ENCODE measurements at regions not wholly inside any gene's neighbourhood (a gene's known extent, or its start where the extent isn't known, plus 50 kb on each side); places are given as distances from the start of the nearest gene placed in this dataset.

DNA sequence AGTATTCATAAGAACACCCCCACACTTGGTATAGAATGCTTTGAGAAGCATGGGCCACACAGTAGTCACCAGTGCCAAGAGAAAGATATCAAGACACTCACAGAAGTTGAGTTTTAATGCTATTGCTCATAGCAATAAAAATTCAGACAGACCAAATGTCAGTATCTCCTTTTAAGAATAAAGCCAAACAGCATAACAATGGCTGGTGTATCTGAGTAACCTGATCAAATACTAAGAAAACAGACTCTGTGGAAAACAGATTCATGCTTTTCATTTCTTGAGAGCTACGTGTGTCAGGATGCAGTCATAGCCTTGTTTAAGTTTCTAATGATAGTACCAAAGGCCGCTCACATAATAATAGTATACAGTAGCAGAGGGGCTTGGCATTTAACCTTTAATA, 778.5 kb downstream of the MECOM start:
- DNase-seq: no peak

DNA sequence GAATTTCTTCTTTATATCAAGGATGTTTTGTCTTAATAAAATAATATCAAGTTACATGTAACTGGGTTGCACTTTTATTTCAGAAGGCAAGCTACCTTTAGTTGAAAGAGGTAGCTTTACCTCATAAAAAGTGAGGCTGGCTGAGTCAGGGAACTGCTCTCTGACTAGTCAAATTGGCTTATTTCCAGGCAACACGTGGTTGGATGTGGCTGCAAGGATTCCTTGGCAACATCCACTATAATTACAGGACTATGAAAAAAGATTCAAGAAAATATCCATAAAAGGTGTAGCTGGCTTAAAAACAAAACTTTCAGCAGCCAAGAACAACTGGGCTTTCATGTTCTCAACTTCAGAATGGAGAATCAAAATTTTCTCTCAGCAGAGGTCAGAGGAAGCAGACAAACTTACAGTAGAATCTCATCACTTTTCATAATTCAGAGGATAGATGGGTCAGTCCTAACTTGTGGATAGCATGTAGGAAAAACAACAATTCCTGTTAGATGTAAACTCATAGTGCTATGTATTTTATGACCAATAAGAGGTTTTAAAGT, 779.1 kb downstream of the MECOM start:
- DNase-seq: no peak

DNA sequence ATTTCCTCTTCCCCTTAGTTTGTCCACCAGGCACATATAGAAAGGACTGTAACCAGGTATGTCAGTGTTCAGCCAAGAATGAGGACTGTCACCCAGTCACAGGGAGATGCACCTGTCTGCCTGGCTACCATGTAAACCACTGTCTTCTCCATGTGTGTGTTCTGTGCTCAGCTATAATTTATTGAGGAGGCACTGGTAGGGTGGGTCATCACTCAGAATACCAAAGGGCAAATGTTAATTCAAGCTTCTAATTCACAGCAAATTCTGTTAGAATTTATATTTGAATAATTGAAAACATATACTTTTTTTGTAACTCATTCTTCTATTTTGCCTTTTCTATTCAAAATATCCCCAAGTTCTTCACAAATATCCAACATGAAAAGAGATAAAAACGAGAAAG, 780.4 kb downstream of the MECOM start:
- no peak for DNase-seq

DNA sequence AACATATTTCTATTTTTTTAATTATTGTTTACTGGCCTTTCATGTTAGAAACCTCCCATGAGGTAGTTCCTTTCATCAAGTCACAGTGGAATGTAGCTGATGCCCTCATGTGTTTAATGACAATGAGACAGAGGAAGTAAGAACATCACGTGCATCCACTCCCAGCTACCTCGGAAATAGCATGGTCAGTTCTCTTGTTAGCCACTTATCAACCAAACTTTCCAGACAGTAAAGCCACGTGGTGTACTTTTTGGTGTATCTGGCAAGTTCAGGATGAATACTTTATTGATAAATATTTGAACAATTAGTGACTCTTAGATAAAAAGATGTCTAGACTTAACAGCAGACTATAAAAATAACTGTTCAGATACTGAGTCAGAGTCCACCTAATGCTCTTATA, 781.7 kb downstream of the MECOM start:
- no peak for DNase-seq

DNA sequence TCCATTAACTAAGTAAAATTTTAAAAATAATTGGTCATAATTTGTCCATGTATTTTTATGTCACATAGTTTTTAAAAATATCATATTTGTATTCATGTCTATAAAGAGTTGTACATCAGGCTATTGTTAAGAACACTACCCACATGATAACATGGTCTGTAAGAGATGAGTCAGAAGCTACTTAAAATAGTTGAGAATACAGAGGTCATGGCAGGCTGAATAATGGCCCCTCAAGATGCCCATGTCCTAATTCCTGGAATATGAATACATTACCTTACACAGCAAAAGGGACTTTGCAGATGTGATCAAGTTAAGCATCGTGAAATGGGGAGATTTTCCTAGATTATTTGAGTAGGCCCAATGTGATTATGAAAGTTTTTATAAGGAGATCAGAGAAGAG, 782.9 kb upstream of the GOLIM4 start:
- DNase-seq: no peak

DNA sequence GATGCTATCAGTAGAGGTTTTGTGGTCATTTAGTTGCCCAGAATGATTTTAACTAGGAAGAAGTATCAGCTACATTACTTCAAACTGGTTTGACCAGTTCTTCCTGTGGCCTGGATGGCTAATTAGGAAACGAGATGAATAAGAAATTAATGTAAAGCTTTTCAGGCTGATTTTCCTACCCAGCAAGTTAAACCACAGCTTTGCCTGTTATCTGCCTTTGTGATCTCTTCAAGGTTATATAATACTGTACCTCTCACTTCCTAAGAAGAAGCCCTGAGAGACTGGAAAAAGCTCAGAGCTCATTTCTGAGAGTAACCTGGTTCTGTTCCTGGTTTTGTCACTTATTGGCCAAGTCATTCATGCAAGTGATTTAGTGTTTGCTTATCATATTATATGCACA, 782.2 kb upstream of the GOLIM4 start:
- no peak for DNase-seq

DNA sequence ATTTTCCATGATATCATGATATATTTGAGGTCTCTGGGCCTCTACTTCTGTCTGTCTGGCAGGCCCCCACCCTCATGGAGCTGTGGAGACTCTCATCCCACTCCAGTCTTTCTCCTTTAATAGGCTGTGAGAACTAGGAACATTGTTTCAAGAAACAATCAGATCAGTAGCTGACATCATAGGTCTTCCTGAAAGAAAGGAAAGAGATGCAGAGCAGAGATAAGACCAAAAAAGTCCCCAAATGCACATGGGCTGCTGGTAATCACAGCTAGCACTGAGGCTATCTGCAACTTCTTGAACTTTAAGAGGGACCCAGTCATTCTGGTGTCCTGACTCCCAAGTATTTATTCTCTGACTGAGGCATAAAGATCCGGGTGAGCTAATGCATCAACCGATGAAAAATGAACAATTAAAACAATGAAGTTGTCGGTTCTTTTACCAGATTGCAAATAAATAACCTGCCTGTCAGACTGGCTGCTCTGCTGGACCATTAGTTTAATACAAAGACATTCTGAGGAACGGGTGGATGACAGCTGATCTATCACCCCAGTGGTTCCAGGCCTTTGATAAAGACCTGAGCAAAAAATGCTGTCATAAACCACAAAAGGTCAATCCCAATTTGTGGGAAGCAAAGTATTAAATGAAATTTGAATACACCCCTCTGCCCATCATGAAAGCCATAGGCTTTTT, 780.8 kb upstream of the GOLIM4 start:
- DNase-seq: no peak

DNA sequence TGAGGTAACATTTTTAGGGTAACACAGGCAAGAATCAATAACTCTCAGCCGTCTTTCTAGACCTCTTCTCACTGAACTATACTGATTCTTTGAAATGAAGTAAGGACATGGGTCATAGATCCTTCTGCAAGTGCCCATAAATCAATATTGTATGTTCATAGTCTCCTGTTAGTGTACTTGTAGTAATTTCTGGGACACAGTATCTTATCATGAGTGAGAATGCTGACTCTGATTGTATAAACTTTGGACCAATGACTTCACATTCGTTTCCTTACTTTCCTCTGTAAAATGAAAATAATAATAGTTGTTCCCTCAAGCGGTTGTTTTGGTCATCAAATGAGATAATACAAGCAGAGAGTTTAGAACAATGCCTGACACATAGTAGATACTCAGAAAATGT, 777.1 kb upstream of the GOLIM4 start:
- DNase-seq: no peak

DNA sequence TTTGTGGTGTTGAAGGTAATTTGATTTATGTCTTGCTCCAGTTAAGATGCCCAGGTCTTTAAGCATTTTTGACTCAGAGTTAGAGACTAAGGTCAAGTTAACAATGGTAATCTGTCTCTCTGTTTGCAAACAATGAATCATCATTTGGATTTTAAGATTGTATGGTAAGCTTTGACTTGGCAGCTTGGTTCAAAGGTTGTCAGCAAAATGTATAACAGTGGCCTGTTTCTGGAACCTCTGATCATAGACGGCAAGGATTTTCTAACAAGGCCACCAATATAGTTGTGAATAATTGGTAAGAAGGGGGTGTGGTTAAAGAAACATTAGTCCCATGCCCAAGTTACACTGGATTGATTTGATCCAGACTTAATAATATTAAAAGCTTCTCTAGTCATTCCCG, 775.2 kb upstream of the GOLIM4 start:
- no peak for DNase-seq

DNA sequence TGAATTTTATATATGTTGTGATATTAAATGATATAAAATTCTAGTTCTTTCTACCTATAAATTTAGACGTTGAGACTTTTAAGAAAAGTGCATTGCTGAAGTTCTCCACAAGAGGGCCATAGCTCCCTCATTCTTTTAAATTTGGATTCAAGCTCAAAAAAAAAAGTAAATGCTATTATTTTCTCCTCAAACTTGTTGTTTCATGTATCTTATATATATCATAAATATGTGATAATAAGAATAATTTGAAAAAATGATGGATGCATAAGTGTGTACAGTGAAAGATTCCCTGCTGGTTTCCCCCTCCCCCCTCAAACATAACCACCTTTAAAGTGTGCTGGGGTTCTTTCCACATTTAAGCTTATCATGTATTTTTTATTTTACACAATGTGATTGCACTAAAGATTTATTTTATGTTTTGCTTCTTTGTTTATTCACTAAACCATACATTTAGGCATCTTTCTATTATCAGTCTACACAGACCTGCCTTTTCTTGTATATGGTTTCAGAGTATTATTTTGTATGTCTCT, 769.4 kb upstream of the GOLIM4 start:
- DNase-seq: peak; percentile 21 to 45

DNA sequence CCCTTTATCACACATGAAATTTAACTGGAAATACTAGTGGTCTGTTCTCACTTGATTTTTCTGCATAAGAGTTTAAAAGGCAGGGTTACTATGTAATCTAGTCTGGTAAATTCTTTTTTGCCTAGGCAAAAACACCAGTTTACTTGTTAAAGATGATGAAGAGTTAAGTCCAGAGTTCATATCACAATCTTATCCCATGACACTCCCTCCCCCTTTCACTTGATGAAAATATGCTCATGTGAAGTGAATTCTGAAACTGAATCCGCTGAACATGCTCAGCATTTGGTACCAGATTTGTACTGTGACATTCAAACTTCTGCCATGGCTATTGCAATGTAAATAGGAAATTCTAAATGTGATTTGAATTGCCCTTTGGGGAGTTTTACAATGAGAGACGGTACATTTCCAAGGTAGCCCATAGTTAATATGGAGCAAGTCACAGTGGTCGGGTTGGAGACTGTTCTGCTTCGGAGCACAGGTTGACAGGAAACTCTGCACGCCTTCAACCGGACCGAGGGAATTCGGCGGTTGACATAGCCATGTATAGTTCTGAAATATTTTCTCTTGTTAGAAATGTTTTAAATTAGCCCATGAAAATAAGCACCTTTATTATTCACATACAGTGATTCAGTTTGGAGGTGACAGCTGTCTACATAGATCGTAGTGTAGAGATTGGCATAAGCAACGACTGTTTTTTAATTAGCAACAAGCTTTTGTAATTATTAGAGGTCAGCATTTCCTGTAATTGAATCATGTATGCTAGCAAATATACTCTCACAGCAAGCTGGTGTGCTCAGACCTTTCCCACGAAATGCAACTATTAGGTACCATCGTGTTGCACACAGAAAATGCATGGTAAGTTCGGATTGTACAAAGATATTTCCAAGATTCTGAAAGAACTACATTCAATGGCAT, 768.6 kb upstream of the GOLIM4 start:
- no peak for DNase-seq

DNA sequence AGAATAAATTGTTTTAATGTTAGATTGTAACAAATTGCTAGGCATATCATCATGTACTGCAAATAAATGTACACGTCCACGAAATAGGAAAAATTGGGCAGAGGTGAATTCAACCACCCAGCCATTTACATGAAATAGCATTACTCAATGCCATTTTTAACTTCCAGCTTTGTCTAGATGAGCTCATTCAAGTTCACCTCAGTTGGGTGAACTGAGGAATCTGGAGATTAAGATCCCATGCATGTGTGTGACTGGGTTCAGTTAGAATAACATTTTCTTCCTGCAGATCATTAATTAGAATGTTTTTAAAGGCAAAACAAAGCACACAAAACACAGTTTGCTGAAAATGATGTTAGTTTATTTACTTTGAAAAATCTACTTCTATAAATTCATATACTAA, 767.8 kb upstream of the GOLIM4 start:
- DNase-seq: no peak

DNA sequence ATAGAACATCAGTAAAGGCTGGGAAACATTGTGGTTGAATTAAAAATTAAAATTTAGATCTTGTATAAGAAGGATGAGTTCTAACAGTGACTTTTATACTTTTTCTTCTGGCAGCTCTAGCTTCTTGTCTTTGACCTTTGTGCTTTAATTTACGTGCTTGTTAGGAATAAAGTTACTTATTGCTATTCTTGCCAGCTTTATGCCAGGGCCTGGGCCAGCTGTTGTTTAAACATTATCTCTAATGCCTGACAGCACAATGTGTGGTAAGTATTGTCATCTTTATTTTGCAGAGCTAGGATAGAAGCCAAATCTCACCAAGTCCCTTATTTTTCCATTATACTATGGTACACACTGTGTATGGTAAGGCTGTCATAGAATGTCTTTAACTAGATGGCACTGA, 766.7 kb upstream of the GOLIM4 start:
- DNase-seq: no peak

DNA sequence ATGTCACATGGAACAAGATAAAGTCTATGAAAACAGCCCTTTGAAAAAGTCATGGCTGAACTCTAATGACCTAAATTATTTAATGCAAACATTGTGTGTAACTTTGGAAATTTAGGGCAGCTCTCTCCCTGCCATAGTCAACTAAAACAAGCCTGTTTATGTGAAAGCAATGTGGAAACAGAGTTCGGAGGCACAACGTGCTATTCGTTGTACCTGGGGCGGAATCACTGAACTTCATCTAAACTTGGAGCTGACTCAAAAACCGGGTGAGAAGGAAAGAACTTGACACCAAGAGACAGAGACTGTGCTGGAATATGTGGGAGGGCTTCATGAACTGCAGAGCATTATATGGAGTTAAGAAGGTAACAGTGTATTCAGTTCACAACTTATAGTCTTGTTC, 764.9 kb upstream of the GOLIM4 start:
- no peak for DNase-seq

DNA sequence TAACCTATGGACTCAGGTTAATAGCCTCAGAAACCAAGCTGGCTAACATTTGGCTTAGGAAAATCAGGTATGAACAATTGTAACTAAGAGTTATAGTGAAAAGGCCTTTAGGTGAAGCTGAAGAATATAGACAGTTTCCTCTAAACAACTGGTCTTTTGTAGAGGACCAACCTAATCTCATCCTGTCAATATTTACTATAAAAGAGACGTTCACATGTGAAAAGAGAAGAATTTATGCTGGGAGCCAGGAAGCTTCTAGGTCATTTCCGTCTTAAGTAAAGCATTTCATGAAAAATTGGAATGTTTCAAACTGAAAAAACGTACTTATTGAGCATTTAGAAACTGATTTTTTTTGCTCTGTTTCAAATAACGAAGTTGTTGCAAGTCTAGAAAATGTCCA, 764.3 kb upstream of the GOLIM4 start:
- no peak for DNase-seq

DNA sequence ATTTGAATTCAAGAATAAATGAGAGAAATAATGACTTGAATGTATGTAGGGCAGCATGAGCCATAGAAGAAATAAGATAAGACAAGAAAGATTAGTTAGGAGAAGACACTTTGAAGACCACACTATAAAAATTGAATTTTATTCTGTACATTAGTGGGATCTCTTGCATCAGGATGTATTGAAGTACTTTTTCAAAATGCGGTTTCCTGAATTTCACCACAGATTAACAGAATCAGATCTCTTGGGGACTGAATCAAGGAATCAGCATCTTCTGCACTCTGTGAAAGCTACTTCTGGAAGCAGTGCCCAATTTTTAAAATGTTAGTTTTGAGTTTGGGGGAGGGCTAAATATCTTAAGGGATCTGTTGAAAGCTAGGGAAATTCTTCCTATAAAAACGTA, 763.9 kb upstream of the GOLIM4 start:
- DNase-seq: no peak

DNA sequence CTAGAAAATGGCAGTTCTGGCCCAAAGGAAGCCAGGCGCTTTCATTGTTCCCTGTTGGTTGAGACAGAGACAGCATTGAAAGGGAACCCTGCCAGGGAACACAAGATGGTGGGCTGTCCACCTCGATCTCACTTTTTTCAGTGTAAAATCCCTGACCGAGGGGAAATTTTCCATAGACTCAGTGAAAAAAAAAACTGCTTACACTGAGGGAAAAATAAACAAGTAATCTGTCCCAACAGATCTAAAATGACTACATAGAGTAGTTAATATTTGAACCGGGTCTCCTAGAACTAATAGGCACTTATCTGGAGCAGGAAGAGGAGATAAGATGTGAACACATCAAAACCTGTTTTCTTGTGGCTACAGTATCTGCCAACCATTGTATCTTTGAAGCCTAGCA, 763.4 kb upstream of the GOLIM4 start:
- no peak for DNase-seq

DNA sequence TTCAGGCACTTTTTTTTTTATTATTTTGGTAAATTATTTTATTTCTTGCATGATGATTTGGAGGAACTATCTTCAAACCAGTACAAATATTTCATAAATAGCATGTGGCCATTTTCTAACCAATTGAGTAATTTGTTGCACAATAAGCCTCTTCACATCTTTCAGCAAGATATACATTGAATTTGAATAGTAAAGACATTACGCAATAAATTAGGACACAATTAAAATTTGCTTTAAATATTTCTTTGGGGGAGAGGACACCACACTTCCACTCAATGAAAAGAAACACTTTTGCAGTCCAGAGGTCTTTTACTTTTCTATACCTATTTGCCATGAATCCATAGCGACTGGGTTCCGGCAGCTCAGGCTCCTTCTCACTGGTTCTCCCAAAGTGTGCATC, 762.6 kb upstream of the GOLIM4 start:
- DNase-seq: no peak

DNA sequence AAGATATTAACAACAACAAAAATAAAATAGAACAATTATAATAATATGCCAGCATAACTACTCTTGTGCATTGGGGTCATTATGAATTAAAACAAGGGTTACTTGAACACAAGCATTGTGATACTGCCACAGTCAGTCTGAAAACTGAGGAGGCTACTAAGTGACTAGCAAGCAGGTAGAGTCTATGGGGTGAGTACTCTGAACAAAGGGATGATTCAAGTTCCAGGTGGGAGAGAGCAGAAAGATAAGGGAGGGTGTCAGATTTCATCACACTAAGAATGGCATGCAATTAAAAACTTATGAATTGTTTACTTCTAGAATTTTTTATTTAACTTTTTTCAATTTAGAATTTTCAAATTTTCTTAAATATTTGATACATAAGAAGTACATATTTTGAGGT, 754.4 kb upstream of the GOLIM4 start:
- DNase-seq: no peak

DNA sequence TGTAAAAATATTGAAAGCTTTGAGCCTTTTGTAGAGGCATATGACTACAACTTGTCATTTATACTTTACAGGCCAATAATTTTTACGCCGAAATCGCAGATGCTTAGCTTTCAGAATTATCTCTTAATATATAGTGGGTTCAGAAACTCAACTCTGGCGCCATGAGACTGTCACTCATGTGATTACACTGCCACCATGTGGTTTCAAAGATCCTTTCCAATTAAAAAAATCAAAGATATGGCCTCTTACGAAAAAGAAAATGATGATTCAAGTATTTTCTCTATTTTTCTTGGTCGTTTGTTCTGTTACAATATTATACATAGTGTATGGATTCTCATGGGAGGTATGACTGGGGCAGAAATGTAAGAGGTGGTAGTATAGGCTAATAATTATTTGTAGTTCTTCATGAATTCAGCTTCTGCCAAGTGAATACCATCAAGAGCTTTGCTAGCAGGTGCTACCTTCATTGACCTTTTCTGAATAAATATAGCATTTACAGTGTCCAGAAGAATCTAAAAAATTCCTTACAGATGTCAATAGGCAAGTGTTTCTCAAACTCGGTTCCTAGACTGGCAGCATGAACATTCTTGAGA, 751.7 kb upstream of the GOLIM4 start:
- DNase-seq: peak; percentile 30 to 58

DNA sequence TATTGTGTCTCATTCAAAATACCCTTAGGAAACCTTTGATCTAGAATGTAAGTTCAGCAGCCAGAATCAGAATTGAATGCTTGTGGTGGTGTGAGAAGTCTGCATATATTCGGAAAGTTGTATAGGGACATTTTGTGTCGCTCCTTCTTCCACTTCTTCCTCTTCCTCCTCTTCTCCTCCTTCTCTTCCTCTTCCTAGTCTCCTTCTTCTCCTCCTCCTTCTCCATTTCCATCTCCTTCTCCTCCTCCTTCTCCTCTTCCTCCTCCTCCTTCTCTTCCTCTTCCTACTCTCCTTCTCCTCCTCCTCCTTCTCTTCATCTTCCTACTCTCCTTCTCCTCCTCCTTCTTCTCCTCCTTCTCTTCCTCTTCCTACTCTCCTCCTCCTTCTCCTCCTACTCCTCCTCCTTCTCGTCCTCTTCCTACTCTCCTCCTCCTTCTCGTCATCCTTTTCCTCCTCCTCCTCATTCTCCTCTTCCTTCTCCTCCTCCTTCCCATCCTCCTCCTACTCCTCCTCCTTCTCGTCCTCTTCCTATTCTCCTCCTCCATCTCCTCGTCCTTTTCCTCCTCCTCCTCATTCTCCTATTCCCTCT, 749.3 kb upstream of the GOLIM4 start:
- no peak for DNase-seq

DNA sequence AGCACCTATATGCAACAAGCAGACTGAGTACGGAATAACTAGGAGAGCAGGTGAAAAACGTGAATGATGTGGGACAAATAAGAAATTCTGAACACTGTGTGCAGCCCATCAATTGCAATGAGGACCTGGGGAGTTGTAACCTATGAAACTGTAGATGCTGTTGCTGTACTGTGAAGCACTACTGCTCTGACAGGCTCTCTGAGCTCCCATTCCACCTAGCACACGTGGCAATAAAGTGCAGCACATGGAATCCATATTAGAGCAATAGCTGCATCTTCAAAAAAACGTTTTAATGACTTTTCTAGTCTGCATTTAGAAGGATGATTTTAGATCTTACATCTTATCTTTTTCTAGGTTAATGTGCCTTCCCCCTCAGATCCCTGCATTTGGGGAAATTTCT, 748.7 kb upstream of the GOLIM4 start:
- no peak for DNase-seq

DNA sequence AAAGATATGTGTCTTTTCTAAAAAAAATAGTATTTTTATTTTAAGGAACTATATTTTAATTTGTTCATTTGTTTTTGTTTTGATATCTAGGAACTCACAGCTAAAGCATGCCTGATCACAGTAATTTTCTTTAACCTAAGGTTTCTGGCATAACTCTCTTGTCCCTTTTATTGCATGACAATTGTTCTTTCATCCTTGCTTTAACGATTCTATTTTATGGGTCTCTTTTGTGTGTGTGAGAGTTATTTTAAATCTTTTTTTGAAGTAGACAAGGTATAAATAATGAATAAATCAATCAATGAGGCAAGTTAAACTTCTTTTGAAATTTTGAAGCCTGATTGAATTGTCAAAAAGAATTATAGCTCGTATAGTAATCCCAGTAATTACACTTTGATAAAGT, 747.8 kb upstream of the GOLIM4 start:
- DNase-seq: no peak
